GM11168 (cell line): ENCODE measurements at regions not wholly inside any gene's neighbourhood (a gene's known extent, or its start where the extent isn't known, plus 50 kb on each side); places are given as distances from the start of the nearest gene placed in this dataset.
"Not testable (repeated sequence)": the region's sequence is repeated elsewhere in the genome, so short reads cannot be mapped to it uniquely, and the experiment has no call there.

ENCODE experiments used
- in situ Hi-C: fragments of 300-500 bp; cut with MboI; formaldehyde crosslinking; loops from one replicate; pipeline ENCODE4 v1.12.0; 2022; ENCODE audit warnings: low sequenced_read_pairs; ENCODE audit not compliant: unreplicated experiment

DNA sequence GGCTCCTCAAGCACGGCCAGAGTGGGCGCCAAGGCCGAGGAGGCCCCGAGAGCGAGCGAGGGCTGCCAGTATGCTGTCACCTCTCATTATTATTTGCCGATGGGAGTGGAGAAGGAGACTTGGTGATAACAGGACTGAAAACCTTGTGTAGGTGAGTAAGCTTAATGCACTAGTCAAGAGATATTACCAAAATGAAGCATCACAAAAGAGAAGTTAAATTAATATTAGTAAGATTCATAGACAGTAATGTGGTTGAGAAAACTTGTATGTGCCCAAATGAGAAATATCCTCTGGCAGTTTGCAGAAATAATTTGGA is 204.5 kb upstream of the SLITRK1 start:
- in situ Hi-C loops, result no loop called here

DNA sequence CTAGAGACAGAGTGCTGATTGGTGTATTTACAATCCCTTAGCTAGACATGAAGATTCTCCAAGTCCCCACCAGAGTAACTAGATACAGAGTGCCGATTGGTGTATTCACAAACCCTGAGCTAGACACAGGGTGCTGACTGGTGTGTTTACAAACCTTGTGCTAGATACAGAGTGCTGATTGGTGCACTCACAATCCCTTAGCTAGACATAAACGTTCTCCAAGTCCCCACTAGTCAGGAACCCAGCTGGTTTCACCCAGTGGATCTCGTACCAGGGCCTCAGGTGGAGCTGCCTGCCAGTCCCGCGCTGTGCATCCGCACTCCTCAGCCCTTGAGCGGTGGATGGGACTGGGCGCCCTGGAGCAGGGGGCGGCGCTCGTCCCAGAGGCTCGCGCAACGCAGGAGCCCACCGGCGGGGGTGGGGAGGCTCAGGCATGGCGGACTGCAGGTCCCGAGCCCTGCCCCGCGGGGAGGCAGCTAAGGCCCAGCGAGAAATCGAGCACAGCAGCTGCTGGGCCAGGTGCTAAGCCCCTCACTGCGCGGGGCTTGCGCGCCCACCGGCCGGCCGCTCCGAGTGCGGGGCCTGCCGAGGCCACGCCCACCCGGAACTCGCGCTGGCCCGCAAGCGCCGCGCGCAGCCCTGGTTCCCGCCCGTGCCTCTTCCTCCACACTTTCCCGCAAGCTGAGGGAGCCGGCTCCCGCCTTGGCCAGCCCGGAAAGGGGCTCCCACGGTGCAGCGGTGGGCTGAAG is 204.0 kb upstream of the SLITRK1 start:
- in situ Hi-C loops, result not testable (repeated sequence)

DNA sequence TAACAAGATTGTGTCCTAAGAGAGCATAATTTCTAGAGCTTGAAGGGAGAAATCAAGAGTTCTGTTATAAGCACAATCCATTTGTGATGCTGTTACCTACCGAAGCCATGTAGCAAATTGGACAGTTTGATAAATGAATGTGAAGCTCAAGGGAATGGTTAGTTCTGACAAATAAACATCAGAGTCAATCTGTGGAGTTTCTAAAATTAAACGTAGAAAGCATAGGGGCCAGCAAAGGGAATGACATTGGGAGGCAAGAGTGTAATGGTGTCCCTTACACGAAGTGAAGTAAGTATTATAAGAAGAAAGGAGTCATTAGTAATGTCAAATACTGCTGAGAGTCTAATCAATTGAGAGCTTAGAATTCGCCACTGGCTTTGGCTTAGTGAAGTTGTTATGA is 200.2 kb upstream of the SLITRK1 start:
- in situ Hi-C loops, result no loop called here

DNA sequence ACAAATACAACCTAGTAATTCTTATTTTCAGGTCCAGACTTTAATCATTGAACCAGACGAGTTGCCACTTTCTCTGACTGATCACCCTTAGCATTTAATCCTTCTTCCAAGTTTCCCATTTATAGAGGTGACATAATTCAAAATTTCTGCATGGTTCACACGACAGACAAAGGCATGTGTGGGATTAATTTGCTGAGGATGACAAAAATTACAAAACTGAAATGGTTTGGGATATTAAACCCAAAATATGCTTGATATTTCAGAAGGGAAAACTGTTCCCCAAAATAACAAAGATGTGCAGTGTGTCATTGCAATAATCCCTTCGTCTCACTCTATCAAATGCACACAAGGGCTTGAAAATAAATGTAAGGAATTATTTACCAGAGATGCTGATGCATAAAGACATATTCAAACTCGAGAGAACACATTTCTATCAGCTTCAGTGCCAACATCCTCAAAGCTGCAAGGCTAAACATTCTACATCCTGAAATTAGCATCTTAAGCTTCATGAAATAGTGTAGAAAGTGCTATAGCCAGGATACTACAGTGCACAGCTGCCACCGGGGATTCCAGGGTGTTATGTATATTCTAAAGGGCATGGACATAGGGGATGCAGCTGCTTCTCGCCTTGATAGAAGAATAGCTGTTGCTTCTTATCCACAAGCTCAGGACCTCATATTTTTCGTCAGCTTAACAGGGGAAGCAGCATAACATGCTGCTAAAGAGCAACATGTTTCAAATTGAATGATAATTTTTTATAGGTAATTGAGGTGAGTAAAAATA is 198.7 kb upstream of the SLITRK1 start:
- in situ Hi-C loops, result no loop called here

DNA sequence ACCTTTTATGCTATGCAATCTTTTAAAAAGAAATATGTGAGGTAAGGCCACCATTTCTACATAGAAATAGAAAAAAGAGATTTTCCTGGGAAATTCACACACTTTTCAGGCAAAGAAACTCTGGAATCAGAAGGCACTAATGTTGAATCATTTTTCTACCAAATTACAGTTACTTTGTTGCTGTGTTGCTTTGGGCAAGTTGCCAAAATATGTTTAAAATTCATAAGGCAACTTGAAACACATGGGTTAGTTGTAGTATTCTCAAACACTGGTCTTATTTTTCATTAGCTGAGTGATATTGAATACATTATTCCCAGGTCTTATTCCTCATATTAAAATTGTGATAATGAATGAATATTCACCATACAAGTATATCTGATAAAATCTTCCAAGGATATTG is 195.0 kb upstream of the SLITRK1 start:
- in situ Hi-C loops, result no loop called here

DNA sequence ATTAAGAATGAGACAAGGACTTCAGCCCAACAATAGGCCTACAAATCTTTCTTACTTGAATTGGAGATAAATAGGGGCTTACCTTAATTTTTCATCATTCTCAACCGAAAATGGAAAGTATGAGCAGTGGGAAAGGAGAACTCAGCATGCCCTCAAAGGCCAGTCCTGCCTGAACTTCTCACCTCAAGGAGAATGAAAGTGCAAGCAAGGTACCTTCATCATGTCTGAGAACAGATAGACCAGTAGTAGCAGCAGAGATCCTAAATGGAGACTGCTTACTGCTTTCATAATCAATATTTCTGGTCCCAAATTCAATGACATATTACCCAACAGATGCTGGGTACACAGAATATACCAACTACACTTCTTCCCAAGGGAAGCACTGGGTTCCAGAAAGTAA is 194.0 kb upstream of the SLITRK1 start:
- in situ Hi-C loops, result no loop called here

DNA sequence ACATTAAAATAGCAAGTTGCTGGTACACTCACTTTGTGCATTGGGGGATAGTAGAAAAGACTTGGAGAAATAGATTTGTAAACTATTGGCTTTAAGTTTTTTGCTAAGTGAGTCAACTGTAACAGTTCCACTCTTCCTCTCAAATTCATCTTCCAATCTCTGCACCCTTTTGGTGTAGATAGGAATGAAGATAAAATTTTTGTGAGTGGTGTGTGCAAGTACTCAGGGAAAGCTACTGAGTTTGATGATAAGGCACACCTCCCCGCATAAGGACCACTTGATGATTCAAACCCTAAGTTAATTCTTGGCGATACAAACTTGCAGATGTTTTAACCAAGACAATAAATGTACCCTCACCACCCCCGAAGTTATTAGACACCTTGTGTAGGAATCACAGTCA is 168.3 kb upstream of the SLITRK1 start:
- in situ Hi-C loops, result no loop called here

DNA sequence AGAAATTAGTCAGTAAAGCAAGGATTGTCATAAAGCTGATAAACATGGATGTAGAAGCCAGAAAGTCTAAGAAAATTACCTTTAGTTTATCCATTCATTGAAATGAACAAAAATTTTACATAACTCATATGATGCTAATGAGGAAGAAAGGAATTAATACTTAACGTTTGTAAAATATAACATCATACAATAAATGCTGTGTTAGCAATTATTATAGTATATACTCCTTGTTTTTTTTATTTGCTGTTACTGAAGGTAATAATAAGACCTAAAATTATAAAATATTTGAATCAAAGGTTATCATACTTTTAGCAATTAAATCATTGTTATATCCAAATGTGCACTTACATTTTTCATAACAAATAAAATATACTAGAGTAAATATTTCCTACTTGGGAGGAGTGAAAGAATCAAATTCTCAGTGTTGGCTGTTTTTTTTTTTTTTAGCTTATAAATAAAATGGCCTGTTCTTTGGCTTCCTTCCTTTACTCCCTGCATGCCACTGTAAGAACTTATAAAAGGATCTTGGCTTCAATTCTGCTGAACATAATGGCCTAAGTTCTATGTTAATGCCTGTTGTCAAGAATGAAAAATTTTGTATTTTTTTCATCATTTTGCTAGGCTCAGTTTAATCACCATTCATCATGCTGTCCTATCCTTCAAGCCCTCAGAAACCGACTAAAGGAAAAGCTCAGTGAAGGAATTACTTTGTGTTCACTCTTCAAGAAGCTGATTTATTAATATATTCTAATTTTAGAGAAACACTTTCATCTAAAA is 167.4 kb upstream of the SLITRK1 start:
- in situ Hi-C loops, result no loop called here

DNA sequence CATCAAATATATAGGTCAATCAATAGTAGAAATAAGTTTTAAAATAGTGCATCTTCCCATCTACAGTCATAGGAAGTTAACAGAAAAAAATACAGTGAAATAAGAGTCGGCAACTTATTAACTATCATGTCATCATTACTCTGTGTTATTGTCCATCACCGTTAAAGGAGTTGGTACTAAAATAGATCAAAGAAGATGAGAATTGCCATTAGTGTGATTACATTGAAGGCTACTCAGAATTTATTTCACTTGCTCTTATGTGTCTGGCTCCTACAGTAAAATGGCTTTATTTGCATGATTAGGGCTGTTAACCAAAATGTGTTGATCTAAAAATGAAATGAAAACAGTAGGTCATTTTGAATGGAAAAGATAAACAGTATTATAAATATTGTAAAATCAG is 162.5 kb upstream of the SLITRK1 start:
- in situ Hi-C loops, result no loop called here

DNA sequence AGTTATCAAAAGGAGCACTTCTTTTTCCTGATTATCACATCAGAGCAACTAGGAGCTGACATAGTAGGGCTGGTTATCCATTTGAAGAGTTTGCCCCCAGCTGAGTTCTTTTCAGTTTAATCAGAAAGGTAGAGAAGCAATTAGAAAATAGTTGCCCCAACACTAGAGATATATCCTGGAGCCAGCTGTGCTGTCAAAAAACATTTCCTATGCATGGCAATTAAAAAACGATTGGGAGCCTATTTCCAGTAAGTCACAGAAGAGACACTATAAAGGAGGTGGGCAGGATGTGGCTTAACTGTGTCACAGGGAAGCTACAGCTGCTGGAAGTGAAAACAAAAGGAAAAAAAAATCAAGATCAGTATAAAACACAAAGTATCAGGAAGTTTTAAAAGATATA is 155.7 kb upstream of the SLITRK1 start:
- in situ Hi-C loops, result no loop called here

DNA sequence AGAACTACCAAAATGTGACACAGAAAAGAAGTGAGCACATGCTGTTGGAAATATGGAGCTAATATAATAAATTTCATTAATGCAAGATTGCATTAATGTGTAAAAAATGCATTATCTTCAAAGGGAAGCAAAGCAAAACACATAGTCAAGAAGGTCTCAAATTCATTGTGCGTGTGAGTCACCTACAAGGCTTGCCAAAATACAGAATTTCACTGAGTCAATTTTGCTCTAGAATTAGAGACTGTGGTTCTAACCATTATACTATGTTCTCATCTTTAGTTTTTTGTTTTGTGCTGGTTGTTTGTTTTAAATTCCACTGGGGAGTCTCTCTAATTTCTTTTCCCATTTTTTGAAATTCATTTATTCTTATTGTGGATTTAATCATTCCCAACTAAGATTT is 149.8 kb upstream of the SLITRK1 start:
- in situ Hi-C loops, result no loop called here

DNA sequence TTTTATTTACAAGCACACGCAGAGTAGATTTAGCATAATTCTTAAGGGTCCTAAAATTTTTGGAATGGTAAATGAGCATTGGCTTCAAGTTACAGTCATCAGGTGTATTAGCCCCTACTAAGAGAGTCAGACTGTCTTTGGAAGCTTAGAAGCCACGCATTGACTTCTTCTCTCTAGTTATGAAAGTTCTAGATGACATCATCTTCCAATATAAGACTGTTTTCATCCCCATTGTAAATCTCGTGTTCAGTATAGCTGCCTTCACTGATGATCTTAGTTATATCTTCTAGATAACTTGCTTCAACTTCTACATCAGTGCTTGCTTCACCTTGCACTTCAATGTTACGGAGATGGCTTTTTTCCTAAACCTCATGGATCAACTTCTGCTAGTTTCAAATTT is 148.8 kb upstream of the SLITRK1 start:
- in situ Hi-C loops, result no loop called here

DNA sequence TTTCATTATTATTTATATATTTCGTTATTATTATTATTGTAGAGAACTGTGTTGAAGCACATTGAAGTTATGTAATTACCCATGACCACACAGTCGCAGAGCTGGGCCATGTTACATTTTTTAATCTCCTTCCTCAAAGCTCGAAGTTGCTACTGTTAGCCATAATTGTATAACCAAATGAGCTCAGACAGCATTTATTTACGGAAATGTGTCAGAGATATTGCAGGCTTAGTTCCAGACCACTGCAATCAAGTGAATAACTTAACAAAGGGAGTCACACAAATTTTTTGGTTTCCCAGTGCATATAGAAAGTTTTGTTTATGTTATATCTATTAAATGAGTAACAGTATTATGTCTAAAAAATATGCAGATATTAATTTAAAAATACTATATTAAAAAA is 147.1 kb upstream of the SLITRK1 start:
- in situ Hi-C loops, result no loop called here

DNA sequence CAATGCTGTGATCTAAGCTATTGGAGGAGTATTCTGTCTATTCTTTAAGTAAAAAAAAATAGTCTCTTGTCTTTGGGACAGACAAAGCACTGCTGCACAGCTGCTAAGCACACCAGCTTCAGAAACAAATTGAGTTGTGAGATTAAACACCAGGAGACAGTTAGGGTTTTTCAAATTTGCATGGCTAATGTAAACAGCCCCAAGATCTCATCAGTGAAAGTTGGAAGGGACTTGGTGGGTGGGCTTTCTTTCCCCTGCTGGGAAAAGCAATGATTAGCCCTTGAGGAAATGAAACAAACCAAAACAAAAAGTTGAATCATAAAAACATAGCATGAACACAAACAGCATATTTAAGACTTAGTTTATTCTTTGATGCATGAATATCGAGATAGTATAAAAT is 143.6 kb upstream of the SLITRK1 start:
- in situ Hi-C loops, result no loop called here

DNA sequence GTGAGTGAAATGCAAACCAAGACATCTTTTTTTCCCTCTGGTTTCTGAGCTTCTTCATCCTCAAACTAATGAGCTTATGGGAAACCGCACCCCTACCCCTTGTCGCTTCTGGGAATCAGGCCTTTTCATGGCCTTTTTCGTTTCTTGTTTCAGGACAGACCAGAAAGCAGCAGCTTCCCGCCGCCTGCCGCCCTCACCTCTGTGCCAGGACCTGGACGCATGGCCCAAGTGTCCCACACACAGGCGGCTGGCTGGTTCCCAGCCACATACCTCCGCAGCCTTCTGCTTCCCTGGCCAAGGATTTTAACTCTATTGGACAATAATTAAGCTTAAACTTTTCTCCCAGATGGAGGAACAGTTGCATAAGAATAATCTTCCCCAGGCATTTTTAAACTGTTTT is 114.1 kb upstream of the SLITRK1 start:
- in situ Hi-C loops, result no loop called here

DNA sequence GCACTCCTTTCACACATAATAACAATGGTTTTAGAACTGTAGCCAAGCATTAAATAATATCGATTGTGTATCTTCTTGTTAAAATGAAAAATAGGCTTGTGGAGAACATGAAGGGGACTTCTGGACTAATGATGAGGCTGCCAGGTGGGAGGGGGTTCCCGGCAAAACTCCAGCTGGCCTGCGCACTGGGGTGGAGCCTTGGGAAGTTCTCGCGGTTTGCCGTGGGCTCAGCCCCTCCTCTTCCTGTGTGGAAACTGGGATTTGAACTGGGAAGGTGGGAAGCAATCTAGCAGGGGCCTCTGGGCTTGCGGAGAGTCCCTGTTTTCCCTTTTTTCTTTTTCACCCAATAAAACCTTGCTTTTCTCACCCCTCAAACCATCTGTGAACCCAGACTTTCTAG is 113.7 kb upstream of the SLITRK1 start:
- in situ Hi-C loops, result no loop called here

DNA sequence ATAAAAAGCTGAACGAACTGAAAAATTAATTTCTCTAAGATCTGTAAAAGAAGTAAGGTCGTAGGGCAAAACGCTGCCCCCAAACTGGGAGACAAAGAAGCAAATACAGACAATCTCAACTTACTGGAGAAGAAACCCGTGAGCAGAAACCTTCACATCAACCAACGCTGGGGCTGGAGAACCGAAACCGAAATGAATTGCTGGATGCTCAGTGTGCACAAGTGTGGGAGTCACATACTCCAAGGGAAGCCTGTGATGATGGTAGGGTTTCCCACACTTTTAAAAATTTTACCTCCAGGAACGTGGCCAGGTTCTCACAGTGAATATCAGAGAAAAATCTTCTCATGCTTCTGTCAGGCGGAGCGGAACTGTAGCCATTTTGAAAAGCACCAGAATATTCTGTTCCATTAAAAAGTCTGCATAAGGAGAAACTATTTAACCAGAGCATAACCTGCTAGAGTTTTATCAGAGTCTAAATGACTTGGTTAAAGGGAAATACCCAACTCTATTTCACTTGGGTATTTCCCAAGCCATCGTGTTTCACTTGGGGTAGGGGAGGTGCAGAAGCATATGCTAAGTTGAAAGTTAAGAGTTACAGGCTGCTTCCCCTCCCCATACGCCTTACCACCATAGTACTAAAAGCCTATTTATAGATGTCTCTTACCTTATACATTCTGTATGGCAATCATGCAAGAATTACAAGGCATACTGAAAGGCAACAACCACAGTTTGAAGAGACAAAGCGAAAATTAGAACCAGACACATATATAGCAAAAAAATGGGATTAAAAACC is 110.5 kb upstream of the SLITRK1 start:
- in situ Hi-C loops, result no loop called here

DNA sequence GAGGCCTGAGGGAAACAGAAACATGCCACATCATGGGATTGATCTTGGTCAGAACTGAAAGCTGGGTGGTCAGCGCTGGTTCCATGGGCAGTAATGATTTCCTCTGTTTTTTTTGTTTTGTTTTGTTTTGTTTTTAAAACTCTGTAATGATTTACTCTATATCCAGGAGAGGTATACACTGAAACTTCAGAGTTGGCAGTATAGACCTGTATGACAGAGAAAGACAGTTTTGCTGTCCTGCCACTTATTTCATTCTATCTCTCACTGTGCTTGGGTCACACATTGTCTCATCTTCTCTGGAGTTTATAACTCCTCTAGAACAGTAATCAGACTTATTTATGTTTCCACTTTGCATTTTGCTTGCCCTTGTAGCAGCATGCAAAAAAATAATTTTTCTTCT is 105.1 kb upstream of the SLITRK1 start:
- in situ Hi-C loops, result no loop called here

DNA sequence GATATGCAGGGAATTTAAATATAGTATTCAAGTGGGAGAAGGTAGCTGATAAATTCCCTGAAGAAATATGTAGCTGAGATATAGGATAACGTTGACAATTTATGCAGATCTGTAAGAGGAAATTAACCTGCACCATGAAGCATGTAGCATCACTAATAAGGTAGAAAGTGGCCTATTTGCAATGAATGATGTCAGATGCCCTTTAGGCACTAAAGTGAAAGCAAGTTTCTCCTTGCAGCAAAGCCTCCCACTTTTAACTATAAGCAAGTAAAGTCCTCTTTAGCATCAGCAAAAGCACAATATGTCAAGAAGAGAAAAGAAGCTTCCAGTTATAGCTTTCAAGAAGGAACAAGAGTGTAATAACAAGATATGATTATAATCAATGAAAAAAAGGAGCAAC is 102.5 kb upstream of the SLITRK1 start:
- in situ Hi-C loops, result no loop called here

DNA sequence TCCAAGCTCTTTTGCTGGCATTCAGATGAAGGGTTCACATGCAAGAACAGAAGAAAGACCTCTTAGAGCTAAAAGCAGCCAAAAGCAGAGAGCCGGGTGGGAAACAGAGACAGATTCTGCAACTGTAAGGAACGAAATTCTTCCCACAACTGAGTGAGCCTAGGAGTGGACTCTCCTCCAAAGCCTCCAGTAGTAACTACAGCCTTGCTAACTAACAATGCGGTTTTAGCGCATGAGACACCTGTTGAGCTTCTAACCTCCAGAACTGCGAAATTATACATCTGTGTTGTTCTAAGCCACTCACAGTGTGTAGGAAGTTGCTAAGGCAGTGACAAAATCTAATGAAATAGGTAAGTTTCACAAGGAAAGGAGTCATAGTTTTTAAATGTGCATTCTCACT is 98.1 kb upstream of the SLITRK1 start:
- in situ Hi-C loops, result no loop called here
